SU-DHL-6 (cell line): ENCODE measurements at regions not wholly inside any gene's neighbourhood (a gene's known extent, or its start where the extent isn't known, plus 50 kb on each side); places are given as distances from the start of the nearest gene placed in this dataset.

ENCODE experiments used
- H2AFZ ChIP-seq: fragments of 200-600 bp; sonication (generic); 2 replicates; pipeline ENCODE4 v1.6.1; 2014; ENCODE audit warnings: low read depth, mild to moderate bottlenecking, moderate library complexity, mixed read lengths, antibody characterized with exemption, low read length; ENCODE audit not compliant: severe bottlenecking
- H3F3A ChIP-seq: fragments of 200-600 bp; shearing (Covaris generic); 2 replicates; pipeline ENCODE4 v1.6.0; 2016; ENCODE audit warnings: antibody characterized with exemption, mild to moderate bottlenecking; ENCODE audit not compliant: insufficient read depth
- H3K27ac ChIP-seq: fragments of 200-600 bp; sonication (generic); 2 replicates; pipeline ENCODE4 v1.5.1; 2016; ENCODE audit warnings: low read depth, mild to moderate bottlenecking, low read length, moderate library complexity, mixed read lengths
- H3K27me3 ChIP-seq: fragments of 200-600 bp; sonication (generic), shearing (Covaris generic); 2 replicates; pipeline ENCODE4 v1.6.0; 2014; ENCODE audit warnings: mild to moderate bottlenecking, low read length
- H3K36me3 ChIP-seq: fragments of 200-600 bp; sonication (generic); 2 replicates; pipeline ENCODE4 v1.6.1; 2014; ENCODE audit warnings: mild to moderate bottlenecking, low read length, mixed read lengths
- H3K4me2 ChIP-seq: fragments of 300-600, 200-600 bp; shearing (Covaris generic), sonication (generic); 2 replicates; pipeline ENCODE4 v1.6.0; 2014; ENCODE audit warnings: low read length, low read depth, mild to moderate bottlenecking; ENCODE audit not compliant: poor library complexity, severe bottlenecking
- H3K4me3 ChIP-seq: fragments of 200-600 bp; sonication (generic); 2 replicates; pipeline ENCODE4 v1.5.1; 2014; ENCODE audit warnings: antibody characterized with exemption, low read length, mild to moderate bottlenecking, mixed read lengths; ENCODE audit not compliant: insufficient read depth, poor library complexity, severe bottlenecking
- H3K79me2 ChIP-seq: fragments of 200-600 bp; sonication (generic); 2 replicates; pipeline ENCODE4 v1.6.1; 2014; ENCODE audit warnings: mild to moderate bottlenecking, low read length, moderate library complexity; ENCODE audit not compliant: insufficient read depth
- H3K9ac ChIP-seq: fragments of 200-600 bp; sonication (generic); 2 replicates; pipeline ENCODE4 v1.7.0; 2014; ENCODE audit warnings: mild to moderate bottlenecking, low read length
- H3K9me2 ChIP-seq: fragments of 200-600 bp; sonication (generic); replicated peaks from 2 replicates; pipeline ENCODE4 v1.6.1; 2014; ENCODE audit warnings: low read length; ENCODE audit not compliant: insufficient read depth
- H3K9me3 ChIP-seq: fragments of 200-600 bp; sonication (generic); 2 replicates; pipeline ENCODE4 v1.6.1; 2014; ENCODE audit warnings: low read length, mixed read lengths; ENCODE audit not compliant: insufficient read depth
- H4K20me1 ChIP-seq: fragments of 200-600 bp; sonication (generic); 2 replicates; pipeline ENCODE4 v1.6.1; 2014; ENCODE audit warnings: low read depth, mild to moderate bottlenecking, antibody characterized with exemption, low read length, moderate library complexity, mixed read lengths
- CTCF ChIP-seq: fragments of 200-600 bp; sonication (generic); IDR thresholded peaks from one replicate; pipeline ENCODE4 v1.5.1; 2017; ENCODE audit warnings: antibody characterized with exemption, mild to moderate bottlenecking, low read length, moderate library complexity; ENCODE audit not compliant: insufficient read depth, poor library complexity, severe bottlenecking
- EZH2phosphoT487 ChIP-seq: fragments of 200-600 bp; sonication (generic), shearing (Covaris generic); conservative IDR thresholded peaks from 2 replicates; pipeline ENCODE4 v1.6.1; 2018; ENCODE audit warnings: mild to moderate bottlenecking, antibody characterized with exemption, low read length, moderate library complexity, mixed read lengths

GRCh38 chr9:96116275-96117064 is 185.5 kb downstream of the HSD17B3 start:
- TF ChIP-seq CTCF (no peak), EZH2phosphoT487 (no peak)
- no peak overlapping the region for H3K4me3 ChIP-seq
- H3K9me3 ChIP-seq, result peaks cover 6% of the 10 kb centered on the region; the same call in 1 of the 2 replicates
- no peaks in the 10 kb centered on the region for H4K20me1 ChIP-seq
- H3K9ac ChIP-seq, result no peak overlapping the region
- no peak overlapping the region for H3K27ac ChIP-seq
- no peak overlapping the region for H2AFZ ChIP-seq
- H3K27me3 ChIP-seq, result no peaks in the 10 kb centered on the region
- H3K36me3 ChIP-seq, result no peaks in the 10 kb centered on the region
- no peaks in the 10 kb centered on the region for H3K79me2 ChIP-seq
- no peak overlapping the region for H3K4me2 ChIP-seq
- no peaks in the 10 kb centered on the region for H3F3A ChIP-seq
- no peaks in the 10 kb centered on the region for H3K9me2 ChIP-seq

DNA sequence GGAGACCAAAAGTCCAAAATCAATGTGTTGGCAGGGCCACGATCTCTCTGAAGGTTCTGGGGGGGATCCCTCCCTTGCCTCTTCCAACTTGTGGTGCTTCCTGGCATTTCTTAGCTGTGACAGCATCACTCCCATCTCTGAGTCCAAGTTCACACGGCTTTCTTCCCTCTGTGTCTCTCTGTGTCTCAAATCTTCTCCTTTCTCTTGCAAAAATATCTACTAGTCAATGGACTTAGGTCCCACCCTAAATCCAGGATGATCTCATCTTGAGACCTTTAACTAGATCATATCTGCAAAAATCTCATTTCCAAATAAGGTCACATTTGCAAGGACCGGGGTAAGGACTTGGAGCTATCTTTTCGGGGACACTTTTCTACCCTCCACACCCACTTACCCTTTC is 186.1 kb downstream of the HSD17B3 start:
- H3K9me2 ChIP-seq, result no peaks in the 10 kb centered on the region
- no peak overlapping the region for H3K4me3 ChIP-seq
- no peaks in the 10 kb centered on the region for H3K36me3 ChIP-seq
- H3F3A ChIP-seq, result no peaks in the 10 kb centered on the region
- H4K20me1 ChIP-seq, result no peaks in the 10 kb centered on the region
- TF ChIP-seq EZH2phosphoT487 (no peak), CTCF (no peak)
- no peak overlapping the region for H2AFZ ChIP-seq
- H3K9me3 ChIP-seq, result peaks cover 6% of the 10 kb centered on the region; the same call in 1 of the 2 replicates
- H3K27me3 ChIP-seq, result no peaks in the 10 kb centered on the region
- no peak overlapping the region for H3K27ac ChIP-seq
- no peak overlapping the region for H3K4me2 ChIP-seq
- no peaks in the 10 kb centered on the region for H3K79me2 ChIP-seq
- H3K9ac ChIP-seq, result no peak overlapping the region

DNA sequence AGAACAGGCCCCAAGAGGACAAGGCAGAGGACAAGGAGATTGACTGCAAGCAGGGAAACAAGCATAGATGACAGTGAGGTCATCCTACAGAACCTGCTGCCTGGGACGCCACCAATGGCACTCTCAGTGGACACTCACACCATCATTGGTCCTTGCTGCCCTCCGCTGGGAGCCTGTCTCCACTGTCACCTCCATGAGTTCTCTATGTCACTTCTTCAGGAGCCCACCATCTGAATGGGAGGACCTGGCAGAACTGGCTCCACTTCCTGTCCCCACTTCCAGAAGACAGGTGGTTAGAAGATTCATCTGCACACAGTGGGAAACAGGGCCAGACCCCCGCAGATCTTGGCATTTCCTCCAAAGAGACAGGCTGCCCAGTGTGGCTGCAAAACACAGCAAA is 188.9 kb downstream of the HSD17B3 start:
- H4K20me1 ChIP-seq, result no peaks in the 10 kb centered on the region
- no peak overlapping the region for H3K4me2 ChIP-seq
- no peak overlapping the region for H2AFZ ChIP-seq
- H3K9ac ChIP-seq, result no peak overlapping the region
- H3K27ac ChIP-seq, result no peak overlapping the region
- no peak for TF ChIP-seq EZH2phosphoT487
- no peak for TF ChIP-seq CTCF
- no peaks in the 10 kb centered on the region for H3K79me2 ChIP-seq
- no peaks in the 10 kb centered on the region for H3K9me2 ChIP-seq
- no peak overlapping the region for H3K4me3 ChIP-seq
- H3K36me3 ChIP-seq, result no peaks in the 10 kb centered on the region
- H3F3A ChIP-seq, result no peaks in the 10 kb centered on the region
- H3K27me3 ChIP-seq, result no peaks in the 10 kb centered on the region
- no peaks in the 10 kb centered on the region for H3K9me3 ChIP-seq
